K562 (cell line): ENCODE measurements at regions not wholly inside any gene's neighbourhood (a gene's known extent, or its start where the extent isn't known, plus 50 kb on each side); places are given as distances from the start of the nearest gene placed in this dataset.

Experiments
- DACH1 ChIP-seq: fragments of 450-650 bp; IDR thresholded peaks from 2 replicates; pipeline ENCODE4 v1.6.1; 2018; ENCODE audit not compliant: partially characterized antibody
- E2F6 ChIP-seq, 2 experiments: IDR thresholded peaks; 2 replicates each; pipeline ENCODE4 v1.6.1; 2011; ENCODE audit warnings: borderline replicate concordance in 1 of 2, control low read depth in 1 of 2, low read depth in 1 of 2, low read length in 1 of 2, mild to moderate bottlenecking in 1 of 2, mixed read lengths in 1 of 2, moderate library complexity in 1 of 2; ENCODE audit not compliant: insufficient read depth in 1 of 2, insufficient read length in 1 of 2, poor library complexity in 1 of 2, severe bottlenecking in 1 of 2; ENCODE audit errors: extremely low read depth in 1 of 2
- ESRRA ChIP-seq: fragments of 450-650 bp; IDR thresholded peaks from 2 replicates; pipeline ENCODE4 v1.6.1; 2014; ENCODE audit warnings: low read depth, mild to moderate bottlenecking, moderate library complexity, borderline replicate concordance
- MEF2A ChIP-seq: IDR thresholded peaks from 2 replicates; pipeline ENCODE4 v1.6.1; 2011; ENCODE audit warnings: low read depth, mild to moderate bottlenecking, low read length, moderate library complexity; ENCODE audit not compliant: control insufficient read depth
- MGA ChIP-seq: fragments of 450-650 bp; IDR thresholded peaks from 2 replicates; pipeline ENCODE4 v1.6.1; 2016; ENCODE audit warnings: mild to moderate bottlenecking, moderate library complexity
- PPARD ChIP-seq: fragments of 250-450 bp; sonication (Bioruptor Pico); IDR thresholded peaks from 2 replicates; pipeline ENCODE4 v1.8.0; 2022; ENCODE audit warnings: inconsistent platforms, mild to moderate bottlenecking, moderate library complexity
- PRPF4 ChIP-seq: fragments of 200-400 bp; formaldehyde crosslinking; IDR thresholded peaks from one replicate; pipeline ENCODE4 v1.6.1; 2017; ENCODE audit warnings: low read length, low read depth, mild to moderate bottlenecking; ENCODE audit not compliant: insufficient read depth, poor library complexity, severe bottlenecking
- ZNF717 ChIP-seq: fragments of 250-450 bp; sonication (Bioruptor Pico); IDR thresholded peaks from 2 replicates; pipeline ENCODE4 v1.5.0; 2021

DNA sequence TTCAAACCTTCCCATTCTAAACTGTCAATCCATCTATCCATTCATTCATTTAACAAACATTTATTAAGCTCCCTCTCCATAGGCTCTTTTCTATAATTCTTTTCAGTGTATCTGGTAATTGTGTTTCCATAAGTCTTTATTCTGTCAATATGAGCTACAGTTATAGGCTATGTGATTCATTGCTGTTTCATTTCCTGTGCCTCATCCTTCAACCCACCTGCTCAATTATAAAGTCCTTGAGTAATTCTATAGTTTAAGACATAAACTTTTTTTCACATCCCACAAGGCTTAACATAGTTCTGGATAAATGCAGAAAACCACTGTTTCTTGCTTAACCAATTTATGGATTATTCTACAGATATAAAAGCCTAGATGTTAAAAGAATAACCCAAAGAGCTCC is 84.2 kb upstream of the PIK3C3 start (continued):
- TF ChIP-seq MEF2A (no peak), ESRRA (no peak), PRPF4 (no peak), ZNF717 (CRISPR knock-in tag) (no peak), DACH1 (no peak), MGA (no peak), E2F6 (IDR thresholded peaks at IDR 0.05; ENCODE audit: borderline replicate concordance in 1 of 2, extremely low read depth in 1 of 2, insufficient read depth in 1 of 2, insufficient read length in 1 of 2, low read depth in 1 of 2, low read length in 1 of 2, poor library complexity in 1 of 2, severe bottlenecking in 1 of 2) (no peak), PPARD (CRISPR knock-in tag) (no peak)
